RKO (cell line): ENCODE measurements at regions not wholly inside any gene's neighbourhood (a gene's known extent, or its start where the extent isn't known, plus 50 kb on each side); places are given as distances from the start of the nearest gene placed in this dataset.
"Not testable (repeated sequence)": the region's sequence is repeated elsewhere in the genome, so short reads cannot be mapped to it uniquely, and the experiment has no call there.

Source experiments
- DNase-seq: peaks from one replicate; pipeline ENCODE4 v3.0.0-alpha.2; 2016; ENCODE audit warnings: low spot score

DNA sequence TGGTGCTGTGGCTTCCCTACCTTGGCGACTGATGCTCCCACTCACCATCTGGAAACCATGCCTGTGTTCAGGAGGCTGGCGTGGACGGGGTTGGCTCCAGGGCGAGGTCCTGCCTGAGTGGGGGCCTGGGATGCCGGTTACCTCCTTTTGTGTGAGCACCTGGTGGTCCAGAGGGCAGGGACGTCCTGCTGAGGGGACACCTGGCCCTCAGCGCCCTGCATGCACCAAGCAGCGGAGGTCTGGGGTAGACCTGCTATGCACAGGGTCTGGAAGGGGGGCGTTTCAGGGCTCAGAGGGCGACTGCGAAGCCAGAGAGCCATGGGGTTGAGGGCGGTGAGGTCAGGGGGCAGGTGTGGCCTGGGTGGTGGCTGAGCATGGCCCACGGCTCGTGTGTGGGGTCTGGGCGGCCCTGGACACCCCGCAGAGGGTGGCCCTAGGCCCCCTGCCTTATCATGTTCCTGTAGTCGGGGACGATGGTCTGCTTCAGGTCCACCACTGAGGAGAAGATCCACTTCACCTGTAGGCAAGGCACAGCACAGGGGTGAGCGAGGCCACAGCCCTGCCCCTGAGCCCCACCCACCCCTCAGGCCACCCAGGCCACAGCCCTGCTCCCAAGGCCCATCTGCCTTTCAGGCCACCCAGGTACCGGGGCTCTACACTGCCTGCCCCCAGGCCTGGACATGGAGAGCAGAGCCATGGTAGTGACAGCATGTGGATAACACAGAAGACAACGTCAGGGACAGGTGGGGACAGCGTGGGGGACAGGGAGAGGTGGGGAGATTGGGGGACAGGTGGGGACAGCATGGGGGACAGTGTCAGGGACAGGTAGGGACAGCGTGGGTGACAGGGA lies 95.3 kb downstream of the TMEM121 start:
- DNase-seq: not testable (repeated sequence)

DNA sequence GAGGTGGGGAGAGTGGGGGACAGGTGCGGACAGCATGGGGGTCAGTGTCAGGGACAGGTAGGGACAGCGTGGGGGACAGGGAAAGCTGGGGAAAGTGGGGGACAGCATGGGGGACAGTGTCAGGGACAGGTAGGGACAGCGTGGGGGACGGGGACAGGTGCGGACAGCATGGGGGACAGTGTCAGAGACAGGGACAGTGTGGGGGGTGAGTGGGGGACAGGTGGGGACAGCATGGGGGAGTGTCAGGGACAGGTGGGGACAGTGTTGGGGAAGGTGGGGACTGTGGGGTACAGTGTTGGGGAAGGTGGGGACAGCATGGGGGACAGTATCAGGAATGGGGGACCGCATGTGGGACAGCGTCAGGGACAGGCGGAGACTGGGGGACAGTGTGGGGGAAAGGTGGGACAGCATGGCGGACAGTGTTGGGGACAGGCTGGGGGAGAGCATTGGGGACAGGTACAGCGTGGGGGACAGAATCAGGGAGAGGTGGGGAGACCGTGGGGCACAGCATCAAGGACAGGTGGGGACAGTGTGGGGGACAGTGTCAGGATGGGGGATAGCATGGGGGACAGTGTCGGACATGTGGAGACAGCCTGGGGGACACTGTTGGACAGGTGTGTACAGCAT lies 96.1 kb downstream of the TMEM121 start:
- no peak for DNase-seq

DNA sequence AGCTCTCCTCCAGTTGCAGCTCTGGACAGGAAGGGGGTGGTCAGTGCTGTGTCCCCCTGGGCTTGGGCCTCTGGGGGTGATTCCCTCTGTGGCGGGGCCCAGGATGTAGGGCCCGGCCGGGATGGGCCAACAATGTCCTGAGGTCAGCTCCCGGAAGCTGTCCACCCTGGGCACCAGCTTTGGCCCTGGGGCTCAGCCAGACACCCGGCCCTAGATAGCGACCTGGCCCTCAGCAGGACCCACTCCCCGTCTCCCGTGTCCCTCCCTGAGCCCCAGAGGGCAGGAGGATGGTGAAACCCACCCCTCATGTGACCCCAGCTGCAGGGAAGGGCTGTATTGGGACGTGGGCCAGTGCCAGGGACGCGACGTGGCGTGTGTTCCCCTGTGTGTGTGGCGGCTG lies 96.8 kb downstream of the TMEM121 start:
- DNase-seq: not testable (repeated sequence)

DNA sequence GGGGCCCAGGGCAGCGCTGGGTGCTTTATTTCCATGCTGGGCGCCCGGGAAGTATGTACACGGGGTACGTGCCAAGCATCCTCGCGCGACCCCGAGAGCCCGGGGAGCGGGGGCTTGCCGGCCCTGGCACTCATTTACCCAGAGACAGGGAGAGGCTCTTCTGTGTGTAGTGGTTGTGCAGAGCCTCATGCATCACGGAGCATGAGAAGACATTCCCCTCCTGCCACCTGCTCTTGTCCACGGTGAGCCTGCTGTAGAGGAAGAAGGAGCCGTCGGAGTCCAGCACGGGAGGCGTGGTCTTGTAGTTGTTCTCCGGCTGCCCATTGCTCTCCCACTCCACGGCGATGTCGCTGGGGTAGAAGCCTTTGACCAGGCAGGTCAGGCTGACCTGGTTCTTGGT lies 98.0 kb downstream of the TMEM121 start:
- DNase-seq: not testable (repeated sequence)

DNA sequence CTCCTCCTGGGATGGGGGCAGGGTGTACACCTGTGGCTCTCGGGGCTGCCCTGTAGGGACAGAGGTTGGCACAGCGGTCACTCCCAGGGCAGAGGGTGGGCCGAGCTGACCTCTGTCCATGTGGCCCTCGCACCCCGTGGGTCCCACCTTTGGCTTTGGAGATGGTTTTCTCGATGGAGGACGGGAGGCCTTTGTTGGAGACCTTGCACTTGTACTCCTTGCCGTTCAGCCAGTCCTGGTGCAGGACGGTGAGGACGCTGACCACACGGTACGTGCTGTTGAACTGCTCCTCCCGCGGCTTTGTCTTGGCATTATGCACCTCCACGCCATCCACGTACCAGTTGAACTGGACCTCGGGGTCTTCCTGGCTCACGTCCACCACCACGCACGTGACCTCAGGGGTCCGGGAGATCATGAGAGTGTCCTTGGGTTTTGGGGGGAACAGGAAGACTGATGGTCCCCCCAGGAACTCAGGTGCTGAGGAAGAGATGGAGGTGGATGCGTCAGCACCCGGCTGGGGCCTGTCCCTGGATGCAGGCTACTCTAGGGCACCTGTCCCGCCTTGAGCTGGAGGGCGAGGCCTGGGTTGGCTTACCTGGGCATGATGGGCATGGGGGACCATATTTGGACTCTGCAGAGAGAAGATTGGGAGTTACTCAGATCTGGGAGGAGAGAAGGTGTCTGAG lies 98.5 kb downstream of the TMEM121 start:
- DNase-seq: not testable (repeated sequence)

DNA sequence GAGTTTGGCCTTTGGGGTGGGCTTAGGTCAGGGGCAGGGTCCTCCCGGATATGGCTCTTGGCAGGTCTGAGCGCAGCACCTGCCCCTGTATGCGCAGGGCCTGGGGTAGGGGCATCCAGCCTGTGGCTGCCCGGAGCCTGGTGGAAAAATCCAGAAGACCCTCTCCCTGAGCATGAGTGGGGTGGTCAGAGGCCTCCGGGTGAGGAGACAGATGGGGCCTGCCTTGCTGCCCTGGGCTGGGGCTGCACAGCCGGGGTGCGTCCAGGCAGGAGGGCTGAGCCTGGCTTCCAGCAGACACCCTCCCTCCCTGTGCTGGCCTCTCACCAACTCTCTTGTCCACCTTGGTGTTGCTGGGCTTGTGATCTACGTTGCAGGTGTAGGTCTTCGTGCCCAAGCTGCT lies 99.1 kb downstream of the TMEM121 start:
- DNase-seq: not testable (repeated sequence)

DNA sequence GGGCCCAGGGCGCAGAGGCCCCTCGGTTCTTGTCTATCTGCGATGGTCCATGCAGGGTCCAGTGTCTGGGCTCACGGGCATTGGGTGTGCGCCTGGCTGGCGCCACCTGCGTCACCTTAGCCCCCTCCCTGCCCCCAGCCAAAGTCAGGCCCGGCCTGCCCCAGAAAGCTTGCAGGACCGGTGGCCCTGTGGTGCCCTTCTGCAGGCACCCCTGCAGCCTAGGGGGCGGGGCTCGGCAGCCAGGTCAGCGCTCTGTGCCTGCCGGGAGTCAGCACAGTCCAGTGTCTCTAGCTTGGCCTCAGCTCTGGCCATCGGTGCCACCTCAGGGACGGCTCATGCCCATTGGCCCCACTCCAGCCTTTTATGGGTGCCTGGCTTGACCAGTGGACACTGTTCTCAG lies 99.7 kb downstream of the TMEM121 start:
- not testable (repeated sequence) for DNase-seq

DNA sequence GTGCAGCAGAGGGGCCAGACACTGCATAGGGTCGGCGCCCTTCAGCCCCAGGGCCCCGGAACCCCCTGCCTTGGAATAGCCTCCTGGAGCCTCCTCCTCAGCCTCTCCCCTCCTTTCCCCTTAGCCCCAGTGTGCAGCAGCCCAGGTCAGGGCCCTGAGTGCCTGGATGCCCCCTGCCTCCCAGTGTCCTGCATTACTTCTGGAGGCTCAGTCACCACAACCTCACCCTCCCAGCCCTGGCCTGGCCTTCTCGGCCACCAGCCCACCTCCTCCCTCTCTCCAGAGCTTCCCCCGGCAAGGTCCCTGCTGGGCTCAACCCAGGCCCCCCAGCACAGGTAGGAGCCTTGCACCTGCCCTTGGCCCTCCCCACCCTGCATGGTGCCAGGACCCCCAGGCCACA lies 100.3 kb downstream of the TMEM121 start:
- not testable (repeated sequence) for DNase-seq

DNA sequence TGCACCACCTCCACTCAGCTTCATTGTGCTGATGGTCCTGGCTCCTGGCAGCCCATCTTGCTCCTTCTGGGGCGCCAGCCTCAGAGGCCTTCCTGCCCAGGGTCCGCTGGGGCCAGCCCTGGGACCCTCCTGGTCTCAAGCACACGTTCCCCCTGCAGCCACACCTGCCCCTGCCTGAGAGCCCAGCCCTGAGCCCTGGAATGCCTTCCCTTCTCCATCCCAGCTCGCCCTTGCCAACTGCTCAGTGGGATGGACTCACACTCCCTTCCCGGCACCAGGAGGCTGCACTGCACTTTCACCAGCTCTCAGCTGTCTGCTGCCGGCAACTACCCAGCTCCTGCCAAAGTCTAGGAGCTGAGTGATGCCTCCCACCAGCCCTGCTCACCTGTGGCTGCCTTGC lies 100.9 kb downstream of the TMEM121 start:
- not testable (repeated sequence) for DNase-seq

DNA sequence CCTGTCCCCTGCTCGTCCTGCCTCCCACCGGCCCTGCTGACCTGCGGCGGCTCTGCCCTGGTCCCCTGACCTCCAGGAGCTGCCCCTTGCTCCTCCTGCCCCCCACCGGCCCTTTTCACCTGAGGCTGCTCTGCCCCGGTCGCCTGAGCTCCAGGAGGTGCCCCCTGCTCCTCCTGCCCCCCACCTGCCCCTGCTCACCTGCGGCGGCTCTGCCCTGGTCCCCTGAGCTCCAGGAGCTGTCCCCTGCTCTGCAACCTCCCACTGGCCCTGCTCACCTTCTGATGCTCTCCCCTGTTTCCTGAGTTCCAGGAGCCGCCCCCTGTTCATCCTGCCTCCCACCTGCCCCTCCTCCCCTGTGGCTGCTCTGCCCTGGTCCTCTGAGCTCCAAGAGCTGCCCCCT lies 101.3 kb downstream of the TMEM121 start:
- DNase-seq: no peak

DNA sequence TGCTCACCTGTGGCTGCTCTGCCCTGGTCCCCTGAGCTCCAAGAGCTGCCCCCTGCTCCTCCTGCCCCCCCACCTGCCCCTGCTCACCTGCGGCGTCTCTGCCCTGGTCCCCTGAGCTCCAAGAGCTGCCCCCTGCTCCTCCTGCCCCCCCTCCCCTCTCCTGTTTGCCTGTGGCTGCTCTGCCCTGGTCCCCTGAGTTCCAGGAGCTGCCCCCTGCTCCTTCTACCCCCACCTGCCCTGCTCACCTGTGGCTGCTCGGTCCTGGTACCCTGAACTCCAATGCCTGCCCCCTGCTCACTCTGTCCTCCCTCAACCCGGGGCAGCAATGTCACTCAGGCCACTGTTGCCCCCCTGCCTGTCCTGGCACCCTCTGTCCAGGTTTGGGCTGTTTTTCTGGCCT lies 101.7 kb downstream of the TMEM121 start:
- not testable (repeated sequence) for DNase-seq

DNA sequence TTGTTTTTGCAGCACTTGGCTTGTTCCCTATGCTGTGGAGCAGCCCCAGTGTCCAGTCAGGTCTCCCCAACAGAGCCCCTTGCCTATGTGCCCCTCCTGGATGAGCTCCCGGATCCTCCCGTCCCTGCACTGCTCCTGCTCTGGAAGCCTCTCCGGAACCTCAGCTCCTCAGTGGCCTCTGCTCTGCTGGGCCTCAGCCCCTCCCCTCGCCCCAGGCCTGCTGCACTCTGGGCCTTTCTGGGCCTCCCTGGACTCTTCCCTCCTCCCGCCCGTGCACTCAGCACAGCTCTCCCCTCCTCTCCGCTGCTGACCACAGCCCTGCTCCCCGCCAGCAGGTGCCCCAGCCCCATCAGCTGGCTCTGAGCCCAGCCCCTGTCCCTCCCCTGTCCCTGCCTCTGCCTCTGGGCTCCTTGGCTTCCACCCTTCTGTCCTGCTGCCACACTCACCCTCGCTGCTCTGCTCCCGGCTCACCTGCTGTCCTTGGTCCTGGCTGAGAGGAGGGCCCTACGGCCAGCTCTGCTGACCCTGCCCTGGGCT lies 102.2 kb downstream of the TMEM121 start:
- not testable (repeated sequence) for DNase-seq

DNA sequence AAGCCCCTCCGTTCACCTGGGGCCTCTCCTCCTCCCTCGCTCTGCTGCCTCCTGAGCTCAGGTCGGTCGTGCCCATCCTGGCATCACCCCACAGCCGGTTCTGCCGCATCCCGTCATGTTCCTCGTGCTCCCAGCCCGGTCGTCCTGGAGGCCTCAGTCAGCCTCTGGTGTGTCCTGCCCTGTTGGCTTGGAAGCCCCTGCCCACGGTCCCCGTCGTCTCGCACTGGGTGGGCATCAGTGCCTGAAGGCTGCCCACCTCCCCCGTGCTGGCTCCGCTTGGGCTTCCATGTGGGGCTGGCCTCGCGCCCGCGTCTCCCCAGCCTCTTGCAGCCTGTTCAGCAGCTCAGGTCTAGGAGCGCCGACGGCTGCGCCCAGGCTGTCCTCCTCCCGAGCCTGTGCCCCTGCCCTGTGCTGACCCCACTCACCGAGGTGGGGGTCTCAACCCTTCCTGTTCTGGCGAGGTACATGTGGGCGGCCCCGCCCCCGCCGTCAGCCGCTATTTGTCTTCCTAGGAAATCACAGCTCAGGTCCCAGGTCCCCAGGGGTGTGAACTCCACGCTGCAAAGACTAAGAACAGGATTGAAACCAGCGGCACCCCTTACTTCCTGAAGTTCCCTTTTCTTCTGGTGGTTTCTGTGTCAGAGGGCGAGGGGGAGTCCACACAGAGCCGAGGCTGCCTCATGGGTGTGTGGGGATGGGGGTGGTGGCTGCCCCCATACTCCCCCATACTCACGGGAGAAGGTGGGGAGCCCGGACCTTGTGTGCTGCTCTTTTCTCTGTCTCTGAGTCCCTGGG lies 102.9 kb downstream of the TMEM121 start:
- not testable (repeated sequence) for DNase-seq

DNA sequence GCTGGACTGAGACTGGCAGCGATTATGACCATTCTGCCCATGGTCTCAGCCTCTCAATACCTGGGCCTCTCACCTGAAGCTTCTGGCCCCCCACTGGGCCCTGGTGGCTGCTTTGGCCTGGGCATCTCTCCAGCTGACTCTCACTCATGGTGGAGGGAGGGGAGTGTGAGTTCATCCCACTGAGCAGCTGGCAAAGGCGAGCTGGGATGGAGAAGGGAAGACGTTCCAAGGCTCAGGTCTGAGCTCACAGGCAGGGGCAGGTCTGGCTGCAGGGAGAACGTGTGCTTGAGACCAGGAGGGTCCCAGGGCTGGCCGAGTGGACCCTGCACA lies 103.5 kb downstream of the TMEM121 start:
- no peak for DNase-seq

DNA sequence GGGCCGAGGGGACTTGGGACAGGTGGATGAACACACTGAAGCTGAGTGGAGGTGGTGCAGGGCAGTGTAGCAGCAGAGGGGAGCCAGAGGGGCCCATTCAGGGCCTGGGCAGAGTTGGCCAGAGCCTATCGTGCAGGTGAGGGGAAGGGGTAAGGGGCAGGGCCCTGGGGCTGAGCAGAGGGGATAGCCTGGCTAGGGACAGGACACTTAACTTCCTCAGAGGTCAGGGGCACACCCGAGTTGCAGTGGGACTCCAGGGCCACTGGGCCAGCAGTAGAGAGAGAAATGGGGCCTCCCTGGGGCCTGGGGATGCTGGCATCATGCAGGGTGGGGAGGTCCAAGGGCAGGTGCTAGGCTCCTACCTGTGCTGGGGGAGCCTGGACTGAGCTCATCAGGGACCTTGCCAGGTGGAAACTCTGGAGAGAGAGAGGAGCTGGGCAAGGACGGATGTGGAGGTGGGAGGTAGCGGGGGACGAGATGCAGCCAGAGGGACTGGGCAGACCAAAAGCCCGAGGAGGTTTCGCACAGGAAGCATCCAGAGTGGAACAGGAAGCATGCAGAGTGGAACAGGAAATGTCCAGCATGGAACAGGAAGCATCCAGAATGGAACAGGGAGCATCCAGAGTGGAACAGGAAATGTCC lies 104.0 kb downstream of the TMEM121 start:
- DNase-seq: not testable (repeated sequence)

DNA sequence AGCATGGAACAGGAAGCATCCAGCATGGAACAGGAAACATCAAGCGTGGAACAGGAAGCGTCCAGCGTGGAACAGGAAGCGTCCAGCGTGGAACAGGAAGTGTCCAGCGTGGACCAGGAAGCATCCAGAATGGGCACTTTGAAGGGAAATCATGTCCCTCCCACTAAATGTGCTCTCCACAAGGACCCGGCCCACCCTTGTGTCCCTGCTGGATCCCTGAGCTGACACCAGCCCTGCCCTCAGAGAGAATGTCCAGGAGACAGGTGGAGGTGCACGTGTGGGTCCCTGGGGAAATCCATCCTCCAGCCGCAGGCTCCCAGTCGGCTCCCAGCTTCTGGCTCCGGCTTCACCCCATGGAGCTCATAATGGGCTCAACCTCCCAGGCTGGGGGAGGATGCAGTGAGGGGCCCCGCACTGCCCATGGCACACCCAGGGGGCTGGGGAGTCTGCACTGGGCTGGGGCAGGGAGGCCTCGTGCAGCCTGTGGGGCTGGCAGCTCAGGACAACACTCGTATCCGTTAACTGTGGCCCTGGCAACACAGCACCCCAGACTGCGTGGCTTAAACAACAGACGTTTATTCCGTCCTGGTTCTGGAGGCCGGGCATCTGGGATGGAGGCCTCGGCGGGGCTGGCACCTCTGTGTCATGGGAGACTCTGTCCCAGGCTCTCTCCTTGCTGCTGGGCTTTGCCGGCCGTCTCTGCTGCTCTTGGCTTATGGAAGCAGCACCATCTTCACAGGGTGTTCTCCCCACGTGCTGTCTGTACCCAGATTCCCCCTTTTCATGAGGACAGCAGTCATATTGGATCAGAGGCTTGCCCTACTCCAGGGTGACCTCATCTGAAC lies 104.8 kb downstream of the TMEM121 start:
- DNase-seq: not testable (repeated sequence)

DNA sequence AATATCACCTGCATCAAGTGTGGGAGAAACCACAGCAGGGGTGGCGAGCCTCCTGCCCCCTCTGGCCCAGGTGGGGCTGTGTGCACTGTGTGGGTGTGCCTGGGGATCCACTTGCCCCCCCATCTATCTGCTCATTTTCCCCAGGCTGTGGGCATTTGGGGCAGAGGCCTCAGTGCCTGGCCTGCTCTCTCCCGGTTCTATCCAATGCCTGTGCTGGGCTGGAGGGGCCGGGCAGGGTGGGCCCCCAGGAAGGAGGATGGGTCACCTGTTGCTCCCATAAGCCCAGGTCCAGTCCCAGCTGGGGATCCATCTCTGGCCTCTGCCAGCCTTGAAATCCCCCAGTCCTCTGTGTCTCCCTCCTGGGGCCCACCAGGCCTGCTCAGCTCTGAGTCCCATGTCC lies 105.6 kb downstream of the TMEM121 start:
- no peak for DNase-seq

DNA sequence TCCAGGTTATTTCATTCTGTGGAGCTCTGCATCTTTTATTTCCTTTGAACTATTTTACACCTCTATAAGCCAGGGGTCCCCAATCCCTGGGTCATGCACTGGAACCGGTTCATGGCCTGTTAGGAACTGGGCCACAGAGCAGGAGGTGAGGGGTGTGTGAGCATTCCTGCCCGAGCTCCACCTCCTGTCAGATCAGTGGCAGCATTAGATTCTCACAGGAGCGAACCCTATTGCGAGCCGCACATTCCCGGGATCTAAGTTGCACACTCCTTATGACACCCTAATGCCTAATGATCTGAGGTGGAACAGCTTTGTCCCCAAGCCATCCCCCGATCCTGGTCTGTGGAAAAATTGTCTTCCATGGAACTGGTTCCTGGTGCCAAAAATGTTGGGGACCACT lies 107.2 kb downstream of the TMEM121 start:
- DNase-seq: not testable (repeated sequence)

DNA sequence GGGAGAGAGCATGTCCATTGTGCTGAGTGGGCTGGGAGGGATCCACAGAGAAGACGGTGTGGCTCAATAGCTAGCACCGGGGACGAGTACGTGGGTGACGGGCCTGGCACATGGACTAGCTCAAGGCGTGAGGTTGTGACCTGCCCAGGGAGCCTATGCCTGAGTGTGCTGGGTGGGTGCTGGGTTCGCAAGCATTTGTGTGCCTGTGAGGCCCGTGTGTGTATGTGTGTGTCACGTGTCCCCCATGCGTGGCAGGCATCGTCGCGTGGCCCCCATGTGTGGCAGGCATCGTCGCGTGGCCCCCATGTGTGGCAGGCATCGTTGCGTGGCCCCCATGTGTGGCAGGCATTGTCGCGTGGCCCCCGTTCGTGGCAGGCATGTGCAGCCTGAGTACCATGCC lies 109.2 kb downstream of the TMEM121 start:
- DNase-seq: no peak

DNA sequence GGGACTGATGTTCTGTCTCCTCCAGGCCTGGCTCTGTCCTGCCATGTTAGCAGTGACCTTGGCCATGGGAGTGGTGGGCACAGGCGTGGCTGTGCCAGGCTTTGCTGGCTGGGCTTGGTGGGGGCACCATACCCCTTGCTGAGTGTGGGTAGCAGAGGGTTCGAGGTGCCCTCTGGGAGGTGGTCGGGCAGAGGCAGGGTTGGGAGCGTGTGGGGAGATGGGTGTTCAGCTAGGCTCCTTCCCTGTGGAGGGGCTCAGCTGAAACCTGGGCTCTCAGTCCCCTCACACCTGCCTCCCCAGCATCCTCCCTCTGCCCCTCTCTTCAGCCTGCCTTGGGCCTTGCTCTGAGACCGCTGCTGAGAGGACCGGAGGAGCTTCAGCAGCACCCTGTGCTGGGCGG lies 109.6 kb downstream of the TMEM121 start:
- DNase-seq: not testable (repeated sequence)

DNA sequence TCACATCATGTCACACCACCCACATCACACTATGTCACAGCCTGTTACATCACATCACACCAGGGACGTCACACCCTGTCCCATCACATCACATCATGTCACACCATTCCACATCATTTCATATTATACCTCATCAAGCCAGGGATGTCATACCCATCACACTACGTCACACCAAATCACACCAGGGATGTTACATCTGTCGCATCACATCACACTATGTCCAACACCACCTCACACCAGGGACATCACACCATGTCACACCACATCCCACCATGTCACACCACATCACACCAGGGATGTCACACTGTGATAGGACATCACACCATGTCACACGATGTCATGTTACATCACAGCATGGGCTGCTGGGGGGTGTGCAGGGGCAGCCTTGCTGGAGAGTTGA lies 110.6 kb downstream of the TMEM121 start:
- DNase-seq: no peak
